ENCODE measurements at regions not wholly inside any gene's neighbourhood (a gene's known extent, or its start where the extent isn't known, plus 50 kb on each side); places are given as distances from the start of the nearest gene placed in this dataset.

DNA sequence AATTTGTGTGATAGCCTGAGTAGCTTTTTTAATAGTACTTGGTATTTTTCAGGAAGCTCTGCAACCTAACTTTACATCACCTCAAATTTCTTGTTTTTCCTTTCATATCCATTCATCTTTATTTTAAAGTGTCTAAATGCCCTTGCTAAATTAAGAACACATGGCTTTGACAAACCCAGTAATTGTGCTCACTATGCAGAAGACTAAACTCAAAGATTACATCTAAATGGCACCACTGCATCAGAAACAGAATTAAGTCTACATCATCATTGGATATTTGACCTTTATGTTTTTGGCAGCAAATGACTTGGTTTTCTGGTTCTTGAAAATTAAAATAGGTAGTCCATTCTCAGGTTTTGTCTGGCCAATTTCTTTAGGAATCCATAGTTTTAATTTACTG is 69.6 kb upstream of the HDGFL1 start:
- intact Hi-C loops (cut with micrococcal nuclease; ENCODE audit: unreplicated experiment): no loop called here
- Mint-ChIP-seq H3K27me3 (ENCODE audit: unreplicated experiment) (no peaks in the 10 kb centered on the region), H3K4me3 (ENCODE audit: low read depth, unreplicated experiment) (no peak overlapping the region), H3K4me1 (ENCODE audit: low read depth, unreplicated experiment) (peaks cover 6% of the 10 kb centered on the region), H3K27ac (ENCODE audit: unreplicated experiment) (no peak overlapping the region), H3K36me3 (ENCODE audit: insufficient read depth, unreplicated experiment) (no peaks in the 10 kb centered on the region), H3K9me3 (ENCODE audit: low read depth, unreplicated experiment) (no peaks in the 10 kb centered on the region)
- CTCF ChIA-PET: no interaction called here
- DNase-seq: no peak
- no TSS peak for BruUV-seq (replicated peaks)
- TF ChIP-seq, protein P1, sequence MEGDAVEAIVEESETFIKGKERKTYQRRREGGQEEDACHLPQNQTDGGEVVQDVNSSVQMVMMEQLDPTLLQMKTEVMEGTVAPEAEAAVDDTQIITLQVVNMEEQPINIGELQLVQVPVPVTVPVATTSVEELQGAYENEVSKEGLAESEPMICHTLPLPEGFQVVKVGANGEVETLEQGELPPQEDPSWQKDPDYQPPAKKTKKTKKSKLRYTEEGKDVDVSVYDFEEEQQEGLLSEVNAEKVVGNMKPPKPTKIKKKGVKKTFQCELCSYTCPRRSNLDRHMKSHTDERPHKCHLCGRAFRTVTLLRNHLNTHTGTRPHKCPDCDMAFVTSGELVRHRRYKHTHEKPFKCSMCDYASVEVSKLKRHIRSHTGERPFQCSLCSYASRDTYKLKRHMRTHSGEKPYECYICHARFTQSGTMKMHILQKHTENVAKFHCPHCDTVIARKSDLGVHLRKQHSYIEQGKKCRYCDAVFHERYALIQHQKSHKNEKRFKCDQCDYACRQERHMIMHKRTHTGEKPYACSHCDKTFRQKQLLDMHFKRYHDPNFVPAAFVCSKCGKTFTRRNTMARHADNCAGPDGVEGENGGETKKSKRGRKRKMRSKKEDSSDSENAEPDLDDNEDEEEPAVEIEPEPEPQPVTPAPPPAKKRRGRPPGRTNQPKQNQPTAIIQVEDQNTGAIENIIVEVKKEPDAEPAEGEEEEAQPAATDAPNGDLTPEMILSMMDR (IDR thresholded peaks at IDR 0.05; ENCODE audit: unreplicated experiment): no peak

DNA sequence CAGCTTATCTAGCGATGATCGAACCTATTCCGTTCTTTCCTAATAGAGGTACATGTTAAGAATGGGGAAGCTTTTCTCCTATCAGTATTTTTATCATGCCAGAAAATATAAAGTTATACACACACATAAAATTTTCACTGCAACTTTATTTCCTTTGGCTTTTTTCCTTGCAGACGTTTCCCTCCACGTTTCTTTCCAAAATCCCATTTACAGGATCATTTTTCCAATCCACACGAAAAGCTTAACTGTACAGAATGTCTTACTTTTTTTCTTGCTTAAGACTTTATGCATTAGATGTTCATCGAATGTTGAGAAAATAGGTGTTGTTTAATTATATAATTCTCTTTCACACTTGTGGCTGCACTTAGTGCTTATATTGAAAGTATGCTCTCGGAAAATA is 62.9 kb upstream of the HDGFL1 start:
- no peak for DNase-seq
- intact Hi-C loops (cut with micrococcal nuclease; ENCODE audit: unreplicated experiment): no loop called here
- no TSS peak for BruUV-seq (replicated peaks)
- Mint-ChIP-seq H3K4me3 (ENCODE audit: low read depth, unreplicated experiment) (no peak overlapping the region), H3K27ac (ENCODE audit: unreplicated experiment) (no peak overlapping the region), H3K9me3 (ENCODE audit: low read depth, unreplicated experiment) (peaks cover 4% of the 10 kb centered on the region), H3K36me3 (ENCODE audit: insufficient read depth, unreplicated experiment) (no peaks in the 10 kb centered on the region), H3K27me3 (ENCODE audit: unreplicated experiment) (no peaks in the 10 kb centered on the region), H3K4me1 (ENCODE audit: low read depth, unreplicated experiment) (no peaks in the 10 kb centered on the region)
- TF ChIP-seq, protein P1 (IDR thresholded peaks at IDR 0.05; ENCODE audit: unreplicated experiment): no peak
- CTCF ChIA-PET: no interaction called here

DNA sequence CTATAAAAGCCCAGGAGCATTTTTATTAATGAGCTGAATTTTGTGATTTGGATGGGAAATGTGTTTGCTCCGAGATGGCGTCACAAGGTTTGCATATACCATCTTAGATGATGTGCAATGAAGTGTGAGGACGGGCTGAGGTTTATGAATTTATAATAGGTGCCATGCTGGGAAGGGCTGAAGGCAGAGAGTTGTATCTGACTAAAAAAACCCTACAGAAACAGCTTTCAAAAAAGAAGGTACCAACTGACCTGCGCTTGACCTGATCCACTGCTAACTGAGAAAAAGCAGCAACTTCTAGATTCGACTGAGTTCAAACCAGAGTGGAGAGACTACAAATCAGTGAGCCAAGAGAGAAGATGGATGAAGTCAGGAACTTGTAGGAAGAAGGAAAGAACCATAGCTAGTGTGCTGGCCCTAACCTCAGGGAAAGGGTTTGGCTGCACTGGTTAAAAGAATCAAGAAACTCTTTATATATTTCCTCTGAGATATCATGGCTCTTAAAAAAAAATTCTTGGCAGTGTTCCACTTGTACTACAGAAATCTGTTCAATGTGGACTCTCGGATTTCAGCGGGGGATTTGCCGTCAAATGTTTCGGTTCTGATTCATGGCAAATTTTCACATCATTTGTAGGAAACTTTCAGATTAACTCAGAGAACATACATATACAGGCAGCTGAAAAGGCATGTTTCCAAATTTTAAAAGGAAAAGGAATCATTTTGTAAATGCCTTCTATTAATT is 56.5 kb upstream of the HDGFL1 start:
- Mint-ChIP-seq H3K27me3 (ENCODE audit: unreplicated experiment) (no peaks in the 10 kb centered on the region), H3K4me1 (ENCODE audit: low read depth, unreplicated experiment) (no peaks in the 10 kb centered on the region), H3K36me3 (ENCODE audit: insufficient read depth, unreplicated experiment) (no peaks in the 10 kb centered on the region), H3K9me3 (ENCODE audit: low read depth, unreplicated experiment) (peaks cover 8% of the 10 kb centered on the region), H3K4me3 (ENCODE audit: low read depth, unreplicated experiment) (no peak overlapping the region), H3K27ac (ENCODE audit: unreplicated experiment) (no peak overlapping the region)
- TF ChIP-seq, protein P1 (IDR thresholded peaks at IDR 0.05; ENCODE audit: unreplicated experiment): no peak
- intact Hi-C loops (cut with micrococcal nuclease; ENCODE audit: unreplicated experiment): no loop called here
- CTCF ChIA-PET: no interaction called here
- no TSS peak for BruUV-seq (replicated peaks)
- DNase-seq: no peak

DNA sequence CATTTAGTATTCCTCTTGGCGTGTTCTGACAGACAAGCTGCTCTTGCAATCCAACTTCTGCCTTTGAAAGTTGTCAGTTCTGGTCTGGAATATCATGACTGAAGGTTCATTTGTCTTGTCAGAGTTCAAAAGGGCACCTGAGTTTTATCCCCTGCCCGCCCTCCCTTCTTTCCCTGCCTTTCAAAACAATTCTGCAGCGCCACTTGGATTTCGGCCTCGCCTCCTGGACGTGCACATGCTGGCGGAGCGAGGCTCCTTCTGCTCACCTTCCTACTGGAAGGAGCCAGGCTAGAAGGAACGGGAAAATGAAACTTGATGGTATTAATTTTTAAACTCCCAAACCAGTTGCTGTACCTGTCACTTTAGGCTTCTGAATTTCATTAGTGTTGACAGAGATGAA is 55.7 kb upstream of the HDGFL1 start:
- CTCF ChIA-PET: interaction anchor here (0.6 kb wide), 2 partner anchors 542 to 910 kb away, joined by 3 to 4 read pairs; no protein-coding TSS in a partner anchor
- H3K4me1 Mint-ChIP-seq (ENCODE audit: low read depth, unreplicated experiment): no peaks in the 10 kb centered on the region
- no peak overlapping the region for H3K27ac Mint-ChIP-seq (ENCODE audit: unreplicated experiment)
- H3K36me3 Mint-ChIP-seq (ENCODE audit: insufficient read depth, unreplicated experiment): no peaks in the 10 kb centered on the region
- TF ChIP-seq, protein P1 (IDR thresholded peaks at IDR 0.05; ENCODE audit: unreplicated experiment): no peak
- intact Hi-C loops (cut with micrococcal nuclease; ENCODE audit: unreplicated experiment): no loop called here
- DNase-seq: no peak
- peaks cover 9% of the 10 kb centered on the region for H3K9me3 Mint-ChIP-seq (ENCODE audit: low read depth, unreplicated experiment)
- no TSS peak for BruUV-seq (replicated peaks)
- no peak overlapping the region for H3K4me3 Mint-ChIP-seq (ENCODE audit: low read depth, unreplicated experiment)
- H3K27me3 Mint-ChIP-seq (ENCODE audit: unreplicated experiment): no peaks in the 10 kb centered on the region

All from Calu3 (cell line).